Frontal cortex (tissue), 3 donors: ENCODE measurements at regions not wholly inside any gene's neighbourhood (a gene's known extent, or its start where the extent isn't known, plus 50 kb on each side); places are given as distances from the start of the nearest gene placed in this dataset.
"Not testable (repeated sequence)": the region's sequence is repeated elsewhere in the genome, so short reads cannot be mapped to it uniquely, and the experiment has no call there.

Source experiments
- DNase-seq, 2 donors: peaks; one replicate each; pipeline ENCODE4 v3.0.0; 2012; ENCODE audit warnings: low spot score in 2 of 2
- FAIRE-seq: peaks from 2 replicates; lab custom pipeline; 2012; peaks lifted over from hg19 to GRCh38; lab: Jason Lieb, UNC
- donor health status: control.
- donor health status: control.
- donor health status: control.

- FAIRE-seq (no peak), DNase-seq (no peak)
Observed at GRCh38 chr16:13587181-13587580, 332.8 kb upstream of the ERCC4 start.

GRCh38 chr16:13594823-13595222, 325.1 kb upstream of the ERCC4 start:
- FAIRE-seq, result no peak

GRCh38 chr16:13606804-13607203, 313.1 kb upstream of the ERCC4 start:
- no peak for DNase-seq
- no peak for FAIRE-seq

More at GRCh38 chr16:13594823-13595222, 325.1 kb upstream of the ERCC4 start:
- DNase-seq, result no peak

GRCh38 chr16:13607289-13607688, 312.7 kb upstream of the ERCC4 start:
- FAIRE-seq (no peak), DNase-seq (no peak)

GRCh38 chr16:13611596-13611995, 308.4 kb upstream of the ERCC4 start:
- FAIRE-seq, result no peak
- no peak for DNase-seq

GRCh38 chr16:13612623-13613022, 307.3 kb upstream of the ERCC4 start:
- FAIRE-seq (no peak), DNase-seq (no peak)

DNA sequence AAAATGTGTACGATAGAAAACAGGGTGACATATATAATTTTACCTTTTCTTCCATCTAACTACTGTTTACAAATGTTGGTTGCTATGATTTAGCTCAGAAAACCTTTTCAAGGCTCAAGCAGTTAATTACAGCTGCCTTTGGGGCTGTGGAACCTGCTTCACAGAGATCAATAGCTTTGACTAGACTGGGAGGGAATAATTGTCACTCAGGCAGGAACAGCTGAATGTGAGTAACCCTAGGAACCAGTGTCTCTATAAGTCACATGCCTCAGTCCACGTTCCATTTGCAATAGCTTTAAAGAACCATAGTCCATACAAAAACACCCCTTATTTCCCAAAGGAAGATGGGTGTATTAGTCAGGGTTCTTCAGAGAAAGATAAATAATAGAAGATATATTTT, 306.8 kb upstream of the ERCC4 start:
- DNase-seq (no peak), FAIRE-seq (no peak)

- no peak for DNase-seq
- FAIRE-seq, result no peak
Observed at GRCh38 chr16:13621639-13622038, 298.3 kb upstream of the ERCC4 start.

GRCh38 chr16:13628156-13628555, 291.8 kb upstream of the ERCC4 start:
- FAIRE-seq (no peak), DNase-seq (no peak)

- DNase-seq (no peak), FAIRE-seq (no peak)
Observed at GRCh38 chr16:13629704-13630103, 290.2 kb upstream of the ERCC4 start.

- FAIRE-seq (no peak), DNase-seq (no peak)
Observed at GRCh38 chr16:13630374-13630773, 289.6 kb upstream of the ERCC4 start.

- DNase-seq, result no peak
- no peak for FAIRE-seq
Observed at GRCh38 chr16:13631213-13631767, 288.7 kb upstream of the ERCC4 start.

DNA sequence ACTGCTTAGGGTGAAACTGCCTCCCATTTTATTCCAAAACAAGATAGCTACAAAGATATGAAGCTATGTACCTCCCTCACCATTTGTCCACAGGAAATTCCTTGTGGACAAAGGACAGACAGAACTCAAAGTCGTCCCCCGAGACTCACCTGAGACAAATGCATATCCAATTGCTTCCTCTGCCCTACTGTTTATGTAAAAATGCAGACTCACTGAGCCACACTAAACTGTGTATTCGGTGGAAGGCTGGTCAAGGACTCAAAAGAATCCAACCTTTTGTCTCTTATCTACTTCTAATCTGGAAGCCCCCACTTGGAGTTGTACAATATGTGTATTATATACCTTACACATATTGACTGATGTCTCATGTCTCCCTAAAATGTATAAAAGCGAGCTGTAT, 288.0 kb upstream of the ERCC4 start:
- DNase-seq, result no peak
- FAIRE-seq, result no peak

GRCh38 chr16:13632504-13632903, 287.4 kb upstream of the ERCC4 start:
- not testable (repeated sequence) for DNase-seq, FAIRE-seq

DNA sequence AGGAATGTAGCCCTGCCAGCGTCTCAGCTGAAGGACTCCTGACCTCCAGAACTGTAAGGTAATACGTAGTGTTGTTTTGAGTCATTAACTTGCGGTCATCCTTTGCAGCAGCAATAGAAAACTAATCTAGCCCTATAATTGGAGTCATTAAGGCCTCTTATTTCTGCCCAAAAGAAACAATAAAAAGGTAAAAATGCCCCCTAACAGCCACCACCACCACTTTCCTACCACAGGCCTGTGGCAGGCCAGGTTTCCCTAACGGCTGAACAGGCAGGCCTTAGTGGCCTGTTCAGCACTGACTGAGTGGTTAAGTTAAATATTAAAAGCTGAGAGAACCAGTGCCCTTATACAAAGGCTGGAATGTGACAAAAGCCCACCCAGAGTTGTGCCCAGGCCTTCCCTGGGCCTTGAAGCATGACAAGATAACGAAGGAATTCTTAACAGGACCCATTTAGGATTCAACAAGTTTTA, 286.5 kb upstream of the ERCC4 start:
- no peak for DNase-seq
- FAIRE-seq, result no peak

GRCh38 chr16:13634253-13634652, 285.7 kb upstream of the ERCC4 start:
- DNase-seq (no peak), FAIRE-seq (peak; percentile 91)

GRCh38 chr16:13634959-13635358, 285.0 kb upstream of the ERCC4 start:
- FAIRE-seq, result no peak
- DNase-seq, result no peak

DNA sequence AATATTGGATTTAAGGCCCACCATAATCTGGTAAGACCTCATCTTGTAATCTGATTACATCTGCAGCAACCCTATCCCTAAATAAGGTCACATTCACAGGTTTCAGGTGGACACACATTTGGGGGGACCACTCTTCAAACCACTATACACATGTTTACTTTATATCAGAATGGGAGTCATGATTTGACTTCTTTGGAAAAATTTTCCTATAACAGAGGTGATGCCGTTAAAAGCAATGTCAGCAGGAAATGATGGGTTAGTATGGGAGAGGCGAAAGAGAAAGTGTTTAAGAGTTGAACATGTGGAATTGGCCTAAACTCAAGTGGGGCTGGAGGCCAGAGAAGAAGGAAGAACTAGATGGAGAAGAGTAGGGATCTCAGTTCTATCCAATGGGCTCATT, 281.7 kb upstream of the ERCC4 start:
- no peak for FAIRE-seq
- no peak for DNase-seq

DNA sequence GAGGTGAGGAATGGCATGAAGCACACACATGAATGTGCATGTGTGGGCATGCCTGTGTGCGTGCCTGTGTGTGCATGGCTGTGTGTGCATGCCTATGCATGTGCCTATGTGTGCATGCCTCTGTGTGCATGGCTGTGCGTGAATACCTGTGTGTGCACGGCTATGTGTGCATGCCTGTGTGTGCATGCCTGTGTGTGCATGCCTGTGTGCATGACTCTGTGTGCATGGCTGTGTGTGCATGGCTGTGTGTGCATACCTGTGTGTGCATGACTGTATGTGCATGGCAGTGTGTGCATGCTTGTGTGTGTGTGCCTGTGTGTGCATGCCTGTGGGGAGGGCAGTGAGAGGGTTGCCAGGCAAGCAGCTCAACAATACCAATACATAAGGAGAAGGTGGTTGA, 276.5 kb upstream of the ERCC4 start:
- FAIRE-seq (no peak), DNase-seq (no peak)

DNA sequence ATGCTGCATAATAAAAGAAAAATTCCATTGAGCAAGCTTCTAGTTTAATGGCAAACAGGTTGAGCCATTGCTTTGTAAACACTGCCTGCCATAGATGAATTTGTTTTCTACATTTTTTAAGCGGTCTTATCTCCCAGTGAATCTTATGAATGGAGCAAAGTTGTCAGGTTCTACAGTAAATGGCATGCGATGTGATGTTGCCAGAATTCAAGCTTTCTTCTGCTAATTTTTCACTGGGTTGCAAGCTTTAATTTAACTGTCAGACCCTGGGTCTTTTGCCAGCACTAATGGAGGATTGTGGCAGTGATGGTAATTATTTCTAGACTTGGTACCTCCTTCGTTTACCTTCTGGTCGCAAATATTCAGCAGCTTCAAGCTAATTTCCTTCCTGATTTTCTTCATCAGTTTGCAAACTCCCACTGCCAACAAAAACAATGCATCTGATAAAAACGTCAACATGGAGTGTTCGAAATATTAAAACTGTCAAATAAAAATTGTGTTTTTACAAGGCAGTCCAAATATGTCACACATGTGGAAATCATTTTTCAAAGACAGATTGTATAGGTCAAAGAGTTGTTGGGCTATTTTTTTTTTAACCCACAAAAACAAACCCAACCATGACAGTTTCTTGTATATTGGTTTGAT, 274.2 kb upstream of the ERCC4 start:
- DNase-seq (no peak), FAIRE-seq (no peak)

DNA sequence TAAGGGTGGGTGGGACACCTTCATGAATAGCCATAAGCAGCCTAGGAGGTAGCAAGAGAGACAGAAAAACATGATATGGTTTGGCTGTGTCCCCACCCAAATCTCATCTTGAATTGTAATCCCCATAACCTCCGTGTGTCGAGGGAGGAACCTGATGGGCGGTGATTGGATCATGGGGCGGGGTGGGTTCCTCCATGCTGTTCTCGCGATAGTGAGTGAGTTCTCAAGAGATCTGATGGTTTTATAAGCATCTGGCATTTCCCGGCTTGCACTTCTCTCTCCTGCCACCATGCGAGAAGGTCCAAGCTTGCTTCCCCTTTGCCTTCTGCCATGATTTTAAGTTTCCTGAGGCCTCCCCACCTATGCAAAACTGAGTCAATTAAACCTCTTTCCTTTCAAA, 259.1 kb upstream of the ERCC4 start:
- FAIRE-seq (no peak), DNase-seq (no peak)

DNA sequence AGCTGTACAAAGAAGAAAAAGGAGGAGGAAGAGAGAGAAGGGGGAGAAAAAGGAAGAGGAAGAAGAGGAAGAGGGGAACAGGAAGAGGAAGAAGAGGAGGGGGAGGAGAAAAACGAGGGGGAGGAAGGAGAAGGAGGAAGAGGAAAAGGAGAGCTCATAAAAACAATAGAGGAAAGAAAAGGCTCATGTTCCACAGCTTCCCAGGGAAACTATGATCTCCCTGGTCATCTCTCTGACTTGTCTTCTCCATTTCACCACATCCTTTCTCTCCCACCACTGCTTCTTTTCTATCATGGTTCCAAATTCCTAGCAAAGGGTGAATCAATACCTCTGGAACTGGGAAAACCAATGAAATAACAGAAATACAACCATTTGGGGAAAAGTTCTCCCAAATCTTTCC, 254.1 kb upstream of the ERCC4 start:
- no peak for DNase-seq
- FAIRE-seq, result no peak
